SK-N-SH (cell line): ENCODE measurements at regions not wholly inside any gene's neighbourhood (a gene's known extent, or its start where the extent isn't known, plus 50 kb on each side); places are given as distances from the start of the nearest gene placed in this dataset.

Experiments used
- CTCF ChIA-PET: fragments of 300-600, 350-600 bp; formaldehyde crosslinking; extraction: SDS; loops from one replicate; lab custom pipeline; 2021; lab: Yijun Ruan, JAX
- POLR2A ChIA-PET: fragments of 350-600 bp; sonication (Branson Sonifier 250); formaldehyde crosslinking; extraction: SDS; loops from one replicate; lab custom pipeline; 2020; ENCODE audit warnings: antibody characterized with exemption, inconsistent platforms; lab: Yijun Ruan, JAX
- DNase-seq: peaks from one replicate; pipeline ENCODE4 v3.0.0; 2012
- H2AFZ ChIP-seq: fragments of 200-600 bp; sonication (generic); 2 replicates; pipeline ENCODE4 v1.8.1; 2016; ENCODE audit warnings: antibody characterized with exemption, mild to moderate bottlenecking, low read depth
- H3F3A ChIP-seq: fragments of 200-600 bp; sonication (generic); replicated peaks from 2 replicates; pipeline ENCODE3; 2016; ENCODE audit warnings: antibody characterized with exemption, mild to moderate bottlenecking; ENCODE audit not compliant: insufficient read depth
- H3K27ac ChIP-seq, 2 experiments: fragments of 200-500 bp in 1 of 2; fragments of 200-600 bp in 1 of 2; sonication (Bioruptor generic) in 1 of 2; sonication (generic), shearing (Covaris generic) in 1 of 2; 2 replicates each; pipeline versions ENCODE4 v1.5.1 to v1.6.1; 2014 to 2016; ENCODE audit warnings: low read depth in 2 of 2, inconsistent platforms in 1 of 2, low read length in 1 of 2, mild to moderate bottlenecking in 1 of 2, mixed read lengths in 1 of 2
- H3K27me3 ChIP-seq: fragments of 200-600 bp; sonication (generic), shearing (Covaris generic); 2 replicates; pipeline ENCODE4 v1.6.1; 2016; ENCODE audit warnings: mixed run types; ENCODE audit not compliant: insufficient read depth
- H3K36me3 ChIP-seq, 2 experiments: fragments of 200-500 bp in 1 of 2; fragments of 200-600 bp in 1 of 2; sonication (Bioruptor generic) in 1 of 2; sonication (generic) in 1 of 2; replicated peaks in 1 of 2; 2 replicates each; pipeline versions ENCODE3 to v1.5.1; 2014 to 2016; ENCODE audit warnings: low read length in 1 of 2, mild to moderate bottlenecking in 1 of 2; ENCODE audit not compliant: insufficient read depth in 2 of 2, control insufficient read depth in 1 of 2
- H3K4me1 ChIP-seq, 2 experiments: fragments of 200-500 bp in 1 of 2; fragments of 200-600 bp in 1 of 2; sonication (Bioruptor generic) in 1 of 2; sonication (generic), shearing (Covaris generic) in 1 of 2; 2 replicates each; pipeline versions ENCODE4 v1.5.1 to v1.6.1; 2014 to 2016; ENCODE audit warnings: low read depth in 1 of 2, low read length in 1 of 2, mixed run types in 1 of 2; ENCODE audit not compliant: insufficient read depth in 2 of 2, control insufficient read depth in 1 of 2
- H3K4me2 ChIP-seq: fragments of 200-600 bp; sonication (generic), shearing (Covaris generic); 2 replicates; pipeline ENCODE4 v1.6.1; 2017; ENCODE audit warnings: mixed run types
- H3K4me3 ChIP-seq, 2 experiments: fragments of 200-500 bp in 1 of 2; fragments of 200-600 bp in 1 of 2; sonication (Bioruptor generic) in 1 of 2; sonication (generic), shearing (Covaris generic) in 1 of 2; 2 replicates each; pipeline versions ENCODE4 v1.5.1 to v1.8.1; 2014 to 2016; ENCODE audit warnings: low read depth in 2 of 2, inconsistent platforms in 1 of 2, low read length in 1 of 2, mild to moderate bottlenecking in 1 of 2, mixed read lengths in 1 of 2, moderate library complexity in 1 of 2
- H3K79me2 ChIP-seq: fragments of 200-600 bp; sonication (generic); 2 replicates; pipeline ENCODE4 v1.8.1; 2017; ENCODE audit warnings: mild to moderate bottlenecking; ENCODE audit not compliant: insufficient read depth
- H3K9ac ChIP-seq: fragments of 200-600 bp; sonication (generic); 2 replicates; pipeline ENCODE4 v1.6.1; 2017; ENCODE audit warnings: mixed run types
- H3K9me2 ChIP-seq: fragments of 200-600 bp; sonication (generic); 2 replicates; pipeline ENCODE4 v1.6.1; 2017; ENCODE audit warnings: mixed run types
- H3K9me3 ChIP-seq: fragments of 200-600 bp; sonication (generic); 2 replicates; pipeline ENCODE4 v1.6.1; 2017; ENCODE audit warnings: mixed run types, mild to moderate bottlenecking, moderate library complexity
- H4K20me1 ChIP-seq: fragments of 200-600 bp; sonication (generic); 2 replicates; pipeline ENCODE4 v1.6.1; 2017; ENCODE audit warnings: mild to moderate bottlenecking, mixed run types; ENCODE audit not compliant: insufficient read depth
- CHD2 ChIP-seq: fragments of 150-350 bp; IDR thresholded peaks from 2 replicates; pipeline ENCODE4 v1.6.1; 2018; ENCODE audit warnings: low read length; ENCODE audit not compliant: partially characterized antibody
- EP300 ChIP-seq, 2 experiments: IDR thresholded peaks; 2 replicates each; pipeline versions ENCODE4 v1.4.0 to v1.6.1; 2012; ENCODE audit warnings: borderline replicate concordance in 1 of 2, low read depth in 1 of 2, low read length in 1 of 2
- FOXM1 ChIP-seq: IDR thresholded peaks from 2 replicates; pipeline ENCODE4 v1.4.0; 2012; ENCODE audit warnings: low read depth, mild to moderate bottlenecking
- GABPA ChIP-seq: IDR thresholded peaks from 2 replicates; pipeline ENCODE4 v1.4.0; 2012; ENCODE audit warnings: low read depth, mild to moderate bottlenecking
- GATA2 ChIP-seq: sonication (generic); formaldehyde crosslinking; IDR thresholded peaks from 2 replicates; pipeline ENCODE4 v1.5.0; 2020; ENCODE audit warnings: mild to moderate bottlenecking, missing genetic modification reagents
- MXI1 ChIP-seq: IDR thresholded peaks from 2 replicates; pipeline ENCODE4 v1.6.1; 2012; ENCODE audit warnings: mild to moderate bottlenecking, low read depth, low read length, improper control_type of control experiment
- RAD21 ChIP-seq: IDR thresholded peaks from 2 replicates; pipeline ENCODE4 v1.6.1; 2012; ENCODE audit warnings: mild to moderate bottlenecking, low read length
- RCOR1 ChIP-seq: fragments of 150-350 bp; IDR thresholded peaks from 2 replicates; pipeline ENCODE4 v1.6.1; 2017; ENCODE audit warnings: antibody characterized with exemption, low read length
- USF1 ChIP-seq: IDR thresholded peaks from 2 replicates; pipeline ENCODE4 v1.4.0; 2012; ENCODE audit warnings: low read depth, borderline replicate concordance
- ZBTB33 ChIP-seq: IDR thresholded peaks from 2 replicates; pipeline ENCODE4 v1.4.0; 2012; ENCODE audit warnings: low read depth, borderline replicate concordance
- WGBS: methylation state at CpG from one replicate; pipeline ENCODE4 v1.1.6; 2017; ENCODE audit warnings: low lambda C conversion rate; 5-methylcytosine and 5-hydroxymethylcytosine counted together

- no peak for TF ChIP-seq MXI1
These were observed 143.7 kb upstream of the PTPN1 start (continued) for GRCh38 chr20:50366270-50367103.

- no peaks in the 10 kb centered on the region for H4K20me1 ChIP-seq
- DNase-seq = no peak
- H3F3A ChIP-seq = no peaks in the 10 kb centered on the region
- POLR2A ChIA-PET = interaction anchor here (0.6 kb wide), 1 partner anchor 421 kb away, joined by 4 read pairs; no protein-coding TSS in a partner anchor
- no peaks in the 10 kb centered on the region for H3K36me3 ChIP-seq
- no peaks in the 10 kb centered on the region for H3K79me2 ChIP-seq
- no peaks in the 10 kb centered on the region for H3K27me3 ChIP-seq
- TF ChIP-seq RCOR1 = 0 out of 2 replicates have a peak, but pooled peaks have one; percentile 23
- TF ChIP-seq USF1 = no peak
- 64% methylated on average over 5 of the region's 5 CpGs for WGBS
- no peak overlapping the region for H3K9ac ChIP-seq
- H3K4me2 ChIP-seq = no peak overlapping the region
- H3K9me3 ChIP-seq = no peaks in the 10 kb centered on the region
- CTCF ChIA-PET = interaction anchor here (0.5 to 1.5 kb wide), 3 partner anchors 12 to 182 kb away, joined by 3 to 6 read pairs (median 4); no protein-coding TSS in a partner anchor
- H3K4me1 ChIP-seq = peaks cover 0 to 1% of the 10 kb centered on the region in 2 experiments; a peak in 1 of 4 replicates
- no peak overlapping the region for H3K4me3 ChIP-seq
- peak overlapping the region in 1 of 2 experiments; percentile 82; a peak in 2 of 4 replicates for H3K27ac ChIP-seq
- H3K9me2 ChIP-seq = no peaks in the 10 kb centered on the region
- no peak overlapping the region for H2AFZ ChIP-seq
These were observed 143.0 kb upstream of the PTPN1 start for GRCh38 chr20:50367104-50367674.

- 99% methylated on average over 4 of the region's 9 CpGs for WGBS
- POLR2A ChIA-PET = no interaction called here
These were observed 142.3 kb upstream of the PTPN1 start for GRCh38 chr20:50367739-50368375.

More at GRCh38 chr20:50367739-50368375, 142.3 kb upstream of the PTPN1 start:
- H3K9ac ChIP-seq = no peak overlapping the region
- no peak for DNase-seq
- TF ChIP-seq EP300 (IDR thresholded peaks at IDR 0.05; ENCODE audit: borderline replicate concordance in 1 of 2, low read depth in 1 of 2, low read length in 1 of 2) (no peak), GABPA (no peak), ZBTB33 (no peak), GATA2 (no peak), FOXM1 (no peak), RAD21 (no peak), CHD2 (no peak)
- TF ChIP-seq, all 33 proteins: peak for 0
- Histone ChIP-seq H3K9me3 (no peaks in the 10 kb centered on the region), H3K36me3 (no peaks in the 10 kb centered on the region), H3K4me3 (no peak overlapping the region), H3K4me1 (peaks cover 0 to 8% of the 10 kb centered on the region in 2 experiments; a peak in 1 of 4 replicates), H3K79me2 (no peaks in the 10 kb centered on the region), H3K4me2 (no peak overlapping the region), H2AFZ (no peak overlapping the region), H3F3A (no peaks in the 10 kb centered on the region), H3K27ac (no peak overlapping the region), H4K20me1 (no peaks in the 10 kb centered on the region), H3K9me2 (no peaks in the 10 kb centered on the region), H3K27me3 (no peaks in the 10 kb centered on the region)
- CTCF ChIA-PET = interaction anchor here (0.7 to 1.5 kb wide), 3 partner anchors 12 to 182 kb away, joined by 3 to 6 read pairs (median 3); no protein-coding TSS in a partner anchor
